GM23338 (cell line): ENCODE measurements at regions not wholly inside any gene's neighbourhood (a gene's known extent, or its start where the extent isn't known, plus 50 kb on each side); places are given as distances from the start of the nearest gene placed in this dataset.

ENCODE experiments used
- ATAC-seq: fragments of 200-7000 bp; cut with Tn5 transposase; 3 replicates; pipeline ENCODE4 v1.9.1; 2020
- DNase-seq: peaks from one replicate; pipeline ENCODE4 v3.0.0-alpha.2; 2015; ENCODE audit warnings: low spot score
- H2AFZ ChIP-seq: fragments of 200-600 bp; sonication (generic); 2 replicates; pipeline ENCODE4 v1.8.0; 2016; ENCODE audit warnings: antibody characterized with exemption, mild to moderate bottlenecking, moderate library complexity
- H3F3A ChIP-seq: fragments of 200-600 bp; sonication (generic); replicated peaks from 2 replicates; pipeline ENCODE4 v1.8.0; 2017; ENCODE audit warnings: antibody characterized with exemption, mixed run types, low read depth
- H3K27ac ChIP-seq: fragments of 200-600 bp; sonication (generic); 2 replicates; pipeline ENCODE4 v1.6.1; 2016; ENCODE audit warnings: low read depth
- H3K27me3 ChIP-seq: fragments of 200-600 bp; sonication (generic); 2 replicates; pipeline ENCODE4 v1.8.0; 2016; ENCODE audit warnings: mild to moderate bottlenecking, mixed run types, moderate library complexity; ENCODE audit not compliant: insufficient read depth
- H3K36me3 ChIP-seq: fragments of 200-600 bp; sonication (generic); 2 replicates; pipeline ENCODE4 v1.8.0; 2016; ENCODE audit warnings: mild to moderate bottlenecking; ENCODE audit not compliant: insufficient read depth
- H3K4me1 ChIP-seq: fragments of 200-600 bp; sonication (generic); 2 replicates; pipeline ENCODE4 v1.8.0; 2016; ENCODE audit warnings: mild to moderate bottlenecking, moderate library complexity; ENCODE audit not compliant: insufficient read depth
- H3K4me2 ChIP-seq: fragments of 200-600 bp; sonication (generic); 2 replicates; pipeline ENCODE4 v1.7.1; 2017; ENCODE audit warnings: mixed run types
- H3K4me3 ChIP-seq: fragments of 200-600 bp; sonication (generic); 2 replicates; pipeline ENCODE4 v1.6.1; 2016; ENCODE audit warnings: mixed run types
- H3K79me2 ChIP-seq: fragments of 200-600 bp; sonication (generic); replicated peaks from 2 replicates; pipeline ENCODE4 v1.8.0; 2017; ENCODE audit warnings: mild to moderate bottlenecking; ENCODE audit not compliant: insufficient read depth
- H3K9me2 ChIP-seq: fragments of 200-600 bp; sonication (generic); 2 replicates; pipeline ENCODE4 v1.8.0; 2017; ENCODE audit not compliant: insufficient read depth
- H4K20me1 ChIP-seq: fragments of 200-600 bp; sonication (generic); replicated peaks from 2 replicates; pipeline ENCODE4 v1.8.0; 2017; ENCODE audit warnings: mild to moderate bottlenecking; ENCODE audit not compliant: insufficient read depth
- H3K27ac Mint-ChIP-seq: 2 replicates; pipeline ENCODE4 v1.8.0; 2020; ENCODE audit warnings: inconsistent platforms, mild to moderate bottlenecking, moderate library complexity, mixed read lengths
- H3K27me3 Mint-ChIP-seq: 3 replicates; pipeline ENCODE4 v1.8.0; 2022; ENCODE audit warnings: low read depth, mild to moderate bottlenecking, moderate library complexity, mixed read lengths, inconsistent platforms; ENCODE audit not compliant: insufficient read depth, poor library complexity
- H3K36me3 Mint-ChIP-seq: 3 replicates; pipeline ENCODE4 v1.8.0; 2021; ENCODE audit warnings: low read depth, mild to moderate bottlenecking, inconsistent platforms, moderate library complexity, mixed read lengths
- H3K4me1 Mint-ChIP-seq: 3 replicates; pipeline ENCODE4 v1.8.0; 2020; ENCODE audit warnings: mild to moderate bottlenecking, inconsistent platforms, mixed read lengths
- H3K4me3 Mint-ChIP-seq: 3 replicates; pipeline ENCODE4 v1.8.0; 2021; ENCODE audit warnings: moderate library complexity, mild to moderate bottlenecking, inconsistent platforms, mixed read lengths
- H3K9me3 Mint-ChIP-seq: 3 replicates; pipeline ENCODE4 v1.8.0; 2020; ENCODE audit warnings: moderate library complexity, mild to moderate bottlenecking, inconsistent platforms, mixed read lengths
- CREB1 ChIP-seq: fragments of 250-450 bp; sonication (Bioruptor Pico); IDR thresholded peaks from 2 replicates; pipeline ENCODE4 v1.5.0; 2020; ENCODE audit warnings: low read depth, mild to moderate bottlenecking, moderate library complexity
- CTCF ChIP-seq, 2 experiments: fragments of 200-600 bp in 1 of 2; sonication (generic) in 1 of 2; conservative IDR thresholded peaks; 2 replicates each; pipeline versions ENCODE4 v1.5.1 to v1.6.1; 2016 to 2017; ENCODE audit warnings: antibody characterized with exemption in 2 of 2, low read depth in 2 of 2, mild to moderate bottlenecking in 2 of 2, moderate library complexity in 1 of 2
- ETS1 ChIP-seq: IDR thresholded peaks from 2 replicates; pipeline ENCODE4 v1.6.1; 2016; ENCODE audit warnings: antibody characterized with exemption
- EZH2 ChIP-seq: fragments of 200-600 bp; sonication (generic); IDR thresholded peaks from one replicate; pipeline ENCODE4 v1.8.0; 2017; ENCODE audit warnings: antibody characterized with exemption, mild to moderate bottlenecking, low read depth; ENCODE audit not compliant: unreplicated experiment
- EZH2phosphoT487 ChIP-seq: fragments of 200-600 bp; sonication (generic); IDR thresholded peaks from one replicate; pipeline ENCODE4 v1.8.1; 2018; ENCODE audit warnings: antibody characterized with exemption; ENCODE audit not compliant: unreplicated experiment
- JUNB ChIP-seq: IDR thresholded peaks from one replicate; pipeline ENCODE4 v1.6.1; 2016; ENCODE audit warnings: antibody characterized with exemption; ENCODE audit not compliant: unreplicated experiment
- NANOG ChIP-seq: IDR thresholded peaks from 2 replicates; pipeline ENCODE4 v1.6.1; 2016; ENCODE audit warnings: antibody characterized with exemption, borderline replicate concordance
- POLR2AphosphoS5 ChIP-seq: IDR thresholded peaks from 2 replicates; pipeline ENCODE4 v1.6.1; 2016; ENCODE audit warnings: antibody characterized with exemption, low read depth
- REST ChIP-seq: IDR thresholded peaks from one replicate; pipeline ENCODE4 v1.6.1; 2018; ENCODE audit warnings: antibody characterized with exemption; ENCODE audit not compliant: unreplicated experiment
- STAT1 ChIP-seq: IDR thresholded peaks from one replicate; pipeline ENCODE4 v1.6.1; 2016; ENCODE audit warnings: antibody characterized with exemption; ENCODE audit not compliant: unreplicated experiment
- ZNF114 ChIP-seq: fragments of 250-450 bp; sonication (Bioruptor Pico); IDR thresholded peaks from 2 replicates; pipeline ENCODE4 v1.5.0; 2020; ENCODE audit warnings: mild to moderate bottlenecking, moderate library complexity
- ZNF331 ChIP-seq: fragments of 250-450 bp; sonication (Bioruptor Pico); IDR thresholded peaks from 2 replicates; pipeline ENCODE4 v1.5.0; 2020; ENCODE audit warnings: low read depth, mild to moderate bottlenecking, moderate library complexity
- ZNF462 ChIP-seq: fragments of 250-450 bp; sonication (Bioruptor Pico); IDR thresholded peaks from 2 replicates; pipeline ENCODE4 v1.5.0; 2020; ENCODE audit warnings: mild to moderate bottlenecking, moderate library complexity

- Histone ChIP-seq H3K4me2 (no peak overlapping the region), H2AFZ (no peak overlapping the region), H3K9me2 (no peaks in the 10 kb centered on the region), H3K27me3 (no peaks in the 10 kb centered on the region), H3K4me1 (no peaks in the 10 kb centered on the region; the same call in 1 of the 2 replicates), H3K36me3 (no peaks in the 10 kb centered on the region), H3K4me3 (no peak overlapping the region), H3K27ac (no peak overlapping the region), H4K20me1 (no peaks in the 10 kb centered on the region), H3K79me2 (no peaks in the 10 kb centered on the region), H3F3A (no peaks in the 10 kb centered on the region)
- peaks cover 2% of the 10 kb centered on the region; the same call in 1 of the 3 replicates for H3K4me1 Mint-ChIP-seq
- H3K9me3 Mint-ChIP-seq, result no peaks in the 10 kb centered on the region
- H3K27me3 Mint-ChIP-seq, result no peaks in the 10 kb centered on the region
- H3K4me3 Mint-ChIP-seq, result no peak overlapping the region
- no peak for TF ChIP-seq REST
- TF ChIP-seq JUNB, result no peak
- TF ChIP-seq NANOG, result no peak
- TF ChIP-seq ZNF331 (CRISPR knock-in tag), result no peak
- TF ChIP-seq EZH2, result no peak
- no peak for TF ChIP-seq ZNF114 (CRISPR knock-in tag)
- no peak for TF ChIP-seq CREB1 (CRISPR knock-in tag)
- TF ChIP-seq ZNF462, result no peak
- TF ChIP-seq STAT1, result no peak
- TF ChIP-seq POLR2AphosphoS5, result no peak
- TF ChIP-seq EZH2phosphoT487, result no peak
- no peak for TF ChIP-seq CTCF (conservative IDR thresholded peaks at IDR 0.05; ENCODE audit: low read depth in 2 of 2)
- TF ChIP-seq ETS1, result no peak
- H3K27ac Mint-ChIP-seq, result no peak overlapping the region
- no peaks in the 10 kb centered on the region for H3K36me3 Mint-ChIP-seq
- ATAC-seq (no peak), DNase-seq (no peak)
These were observed 113.0 kb upstream of the MME start for GRCh38 chr3:154967090-154967489.
